NCI-H2029 (cell line): ENCODE measurements at regions not wholly inside any gene's neighbourhood (a gene's known extent, or its start where the extent isn't known, plus 50 kb on each side); places are given as distances from the start of the nearest gene placed in this dataset.

Source experiments
- DNase-seq: peaks from one replicate; lab custom pipeline; 2025; lab: John Stamatoyannopoulos, UW

- DNase-seq = no peak
Observed at GRCh38 chr6:23370051-23370450, 756.0 kb upstream of the NRSN1 start.

- DNase-seq = no peak
Observed at GRCh38 chr6:23371132-23371915, 754.7 kb upstream of the NRSN1 start.

GRCh38 chr6:23377830-23378229 lies 748.2 kb upstream of the NRSN1 start:
- no peak for DNase-seq

- no peak for DNase-seq
Observed at GRCh38 chr6:23380465-23380864, 745.5 kb upstream of the NRSN1 start.

- DNase-seq = no peak
Observed at GRCh38 chr6:23388086-23388783, 737.8 kb upstream of the NRSN1 start.

GRCh38 chr6:23389386-23389785 lies 736.6 kb upstream of the NRSN1 start:
- no peak for DNase-seq

GRCh38 chr6:23390221-23390620 lies 735.8 kb upstream of the NRSN1 start:
- no peak for DNase-seq

GRCh38 chr6:23394681-23395080 lies 731.3 kb upstream of the NRSN1 start:
- no peak for DNase-seq

- no peak for DNase-seq
Observed at GRCh38 chr6:23395381-23395780, 730.6 kb upstream of the NRSN1 start.

- no peak for DNase-seq
Observed at GRCh38 chr6:23396949-23397348, 729.1 kb upstream of the NRSN1 start.

GRCh38 chr6:23403460-23403859 lies 722.6 kb upstream of the NRSN1 start:
- DNase-seq = no peak

GRCh38 chr6:23409531-23409930 lies 716.5 kb upstream of the NRSN1 start:
- DNase-seq = no peak

- DNase-seq = no peak
Observed at GRCh38 chr6:23410439-23410838, 715.6 kb upstream of the NRSN1 start.

- no peak for DNase-seq
Observed at GRCh38 chr6:23412770-23413169, 713.2 kb upstream of the NRSN1 start.

- no peak for DNase-seq
Observed at GRCh38 chr6:23413327-23414050, 712.5 kb upstream of the NRSN1 start.

- no peak for DNase-seq
Observed at GRCh38 chr6:23414051-23414445, 712.0 kb upstream of the NRSN1 start.

GRCh38 chr6:23414922-23415321 lies 711.1 kb upstream of the NRSN1 start:
- no peak for DNase-seq

GRCh38 chr6:23415819-23416427 lies 710.1 kb upstream of the NRSN1 start:
- no peak for DNase-seq

- no peak for DNase-seq
Observed at GRCh38 chr6:23417133-23417532, 708.9 kb upstream of the NRSN1 start.

GRCh38 chr6:23418095-23418494 lies 707.9 kb upstream of the NRSN1 start:
- no peak for DNase-seq

- DNase-seq = no peak
Observed at GRCh38 chr6:23419046-23419445, 707.0 kb upstream of the NRSN1 start.

GRCh38 chr6:23420659-23421350 lies 705.2 kb upstream of the NRSN1 start:
- no peak for DNase-seq
